Tibial nerve (tissue), 4 donors: ENCODE measurements at regions not wholly inside any gene's neighbourhood (a gene's known extent, or its start where the extent isn't known, plus 50 kb on each side); places are given as distances from the start of the nearest gene placed in this dataset.

Experiments
- EP300 ChIP-seq, 2 donors: sonication (generic); formaldehyde crosslinking; IDR thresholded peaks; one replicate each; pipeline ENCODE4 v1.6.1; 2017; ENCODE audit warnings: antibody characterized with exemption in 2 of 2, mild to moderate bottlenecking in 1 of 2
- POLR2A ChIP-seq, 2 donors: fragments of 450-650 bp; IDR thresholded peaks; one replicate each; pipeline ENCODE4 v1.6.1; 2017; ENCODE audit warnings: antibody characterized with exemption in 2 of 2, mild to moderate bottlenecking in 2 of 2, moderate library complexity in 2 of 2
- TF ChIP-seq, protein P1 (sequence below), 5 experiments: fragments of 200-600 bp in 3 of 5; fragments of 450-650 bp in 2 of 5; sonication (generic) in 3 of 5; IDR thresholded peaks; one replicate each; pipeline ENCODE4 v1.5.1; 2016 to 2019; ENCODE audit warnings: antibody characterized with exemption in 5 of 5, mild to moderate bottlenecking in 3 of 5, moderate library complexity in 2 of 5

DNA sequence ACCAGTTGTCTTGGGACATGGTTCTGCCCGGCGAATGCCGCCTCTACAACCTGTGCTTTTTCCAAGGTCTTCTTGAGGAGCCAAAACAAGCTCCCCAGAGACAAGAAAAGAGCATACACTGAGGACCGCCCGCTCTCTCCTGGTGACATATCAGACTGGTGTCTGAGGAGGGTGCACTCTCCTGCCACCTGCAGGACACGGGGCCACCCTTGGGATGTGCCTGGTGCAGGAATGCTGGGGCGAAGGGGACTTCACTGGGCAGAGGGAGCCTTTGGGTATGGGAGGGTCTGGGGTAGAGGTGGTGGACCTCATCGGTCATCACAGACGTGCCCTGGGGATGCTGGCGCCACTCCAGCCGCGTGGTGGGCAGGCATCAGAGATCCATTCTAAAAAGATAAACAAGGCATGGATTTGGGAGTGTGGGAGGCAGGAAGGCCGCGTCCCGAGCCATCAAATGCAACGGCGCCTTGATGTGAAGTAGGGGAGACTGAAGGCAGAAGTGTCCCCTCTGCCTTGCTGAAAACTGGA lies 163.3 kb downstream of the CD83 start:
- TF ChIP-seq POLR2A (IDR thresholded peaks at IDR 0.05), result no peak
- TF ChIP-seq, protein P1, sequence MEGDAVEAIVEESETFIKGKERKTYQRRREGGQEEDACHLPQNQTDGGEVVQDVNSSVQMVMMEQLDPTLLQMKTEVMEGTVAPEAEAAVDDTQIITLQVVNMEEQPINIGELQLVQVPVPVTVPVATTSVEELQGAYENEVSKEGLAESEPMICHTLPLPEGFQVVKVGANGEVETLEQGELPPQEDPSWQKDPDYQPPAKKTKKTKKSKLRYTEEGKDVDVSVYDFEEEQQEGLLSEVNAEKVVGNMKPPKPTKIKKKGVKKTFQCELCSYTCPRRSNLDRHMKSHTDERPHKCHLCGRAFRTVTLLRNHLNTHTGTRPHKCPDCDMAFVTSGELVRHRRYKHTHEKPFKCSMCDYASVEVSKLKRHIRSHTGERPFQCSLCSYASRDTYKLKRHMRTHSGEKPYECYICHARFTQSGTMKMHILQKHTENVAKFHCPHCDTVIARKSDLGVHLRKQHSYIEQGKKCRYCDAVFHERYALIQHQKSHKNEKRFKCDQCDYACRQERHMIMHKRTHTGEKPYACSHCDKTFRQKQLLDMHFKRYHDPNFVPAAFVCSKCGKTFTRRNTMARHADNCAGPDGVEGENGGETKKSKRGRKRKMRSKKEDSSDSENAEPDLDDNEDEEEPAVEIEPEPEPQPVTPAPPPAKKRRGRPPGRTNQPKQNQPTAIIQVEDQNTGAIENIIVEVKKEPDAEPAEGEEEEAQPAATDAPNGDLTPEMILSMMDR (IDR thresholded peaks at IDR 0.05), result no peak
- TF ChIP-seq EP300 (IDR thresholded peaks at IDR 0.05), result no peak
